ENCODE measurements at regions not wholly inside any gene's neighbourhood (a gene's known extent, or its start where the extent isn't known, plus 50 kb on each side); places are given as distances from the start of the nearest gene placed in this dataset.

DNA sequence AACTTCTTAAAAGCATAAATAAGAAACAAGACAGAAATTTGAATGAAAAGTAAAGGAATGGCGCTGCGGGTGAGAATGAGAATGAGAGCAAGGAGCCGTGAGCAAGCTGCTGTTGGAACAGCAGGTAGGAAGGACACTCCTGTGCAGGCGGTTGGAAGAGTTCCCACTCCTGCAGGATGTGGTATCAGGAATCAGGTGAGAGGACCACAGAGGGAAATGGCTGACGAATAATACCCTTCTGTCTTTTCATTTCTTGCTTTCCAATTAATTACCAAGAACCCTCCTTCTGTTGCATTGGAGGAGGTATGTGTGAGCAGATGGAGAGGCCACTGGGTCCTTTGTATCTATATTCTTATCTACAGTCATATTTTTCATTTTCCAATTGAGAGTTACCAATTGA, 1504.2 kb downstream of the EFNB2 start:
- no peaks in the 10 kb centered on the region for H3K27me3 ChIP-seq
- H3K9me3 ChIP-seq, result no peaks in the 10 kb centered on the region
- H3K36me3 ChIP-seq, result no peaks in the 10 kb centered on the region
- WGBS, 2 donors, result 92 to 95% methylated on average over 5 of the region's 5 CpGs
- peaks cover 0 to 4% (median 0%) of the 10 kb centered on the region in 9 donors for H3K4me1 ChIP-seq
- H3K27ac ChIP-seq, result no peak overlapping the region
- no peak overlapping the region for H3K4me3 ChIP-seq
- intact Hi-C loops (cut with DNase I), result no loop called here
- TF ChIP-seq CTCF (IDR thresholded peaks at IDR 0.05), result no peak
- DNase-seq, result no peak
- no peak for ATAC-seq

DNA sequence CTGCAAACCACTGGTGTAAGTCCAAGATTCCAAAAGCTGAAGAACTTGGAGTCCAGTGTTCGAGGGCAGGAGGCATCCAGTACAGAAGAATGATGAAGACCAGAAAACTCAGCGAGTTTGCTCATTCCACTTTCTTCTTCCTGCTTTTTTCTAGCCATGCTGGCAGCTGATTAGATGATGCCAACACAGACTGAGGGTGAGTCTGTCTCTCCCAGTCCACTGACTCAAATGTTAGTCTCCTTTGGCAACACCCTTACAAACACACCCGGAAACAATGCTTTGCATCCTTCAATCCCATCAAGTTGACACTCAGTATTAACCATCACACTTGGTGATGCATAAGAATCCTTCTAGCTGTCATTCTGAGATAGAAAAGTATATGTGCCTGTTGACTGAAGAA, 1504.6 kb downstream of the EFNB2 start:
- no peak for DNase-seq
- WGBS, 2 donors, result 91 to 92% methylated on average over 3 of the region's 3 CpGs
- H3K4me3 ChIP-seq, result no peak overlapping the region
- peaks cover 0 to 4% (median 0%) of the 10 kb centered on the region in 9 donors for H3K4me1 ChIP-seq
- TF ChIP-seq CTCF (IDR thresholded peaks at IDR 0.05), result no peak
- ATAC-seq, result no peak
- no peaks in the 10 kb centered on the region for H3K36me3 ChIP-seq
- intact Hi-C loops (cut with DNase I), result no loop called here
- H3K27ac ChIP-seq, result no peak overlapping the region
- no peaks in the 10 kb centered on the region for H3K27me3 ChIP-seq
- no peaks in the 10 kb centered on the region for H3K9me3 ChIP-seq

DNA sequence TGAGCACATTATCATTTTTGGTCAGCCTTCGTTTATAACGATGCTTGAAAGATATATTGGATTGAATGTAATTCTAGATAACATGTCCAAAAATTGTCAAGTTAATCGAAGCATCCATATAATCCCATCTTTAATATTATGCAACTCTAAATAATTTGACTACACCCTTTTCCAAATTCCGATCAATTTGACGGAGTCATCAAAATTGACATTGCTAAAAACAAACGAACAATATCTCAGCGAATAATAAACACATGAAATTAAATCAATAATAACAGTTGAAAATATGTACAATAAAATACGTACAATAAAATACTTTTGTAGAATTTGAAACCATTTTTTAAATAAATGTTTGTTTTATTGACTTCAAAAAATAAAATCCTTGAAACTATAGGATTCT, 1516.4 kb downstream of the EFNB2 start:
- 96 to 97% methylated on average over 8 of the region's 8 CpGs for WGBS, 2 donors
- Histone ChIP-seq H3K27ac (no peak overlapping the region), H3K27me3 (no peaks in the 10 kb centered on the region), H3K4me3 (no peak overlapping the region), H3K9me3 (peaks cover 0 to 13% (median 10%) of the 10 kb centered on the region in 11 donors), H3K4me1 (no peaks in the 10 kb centered on the region), H3K36me3 (no peaks in the 10 kb centered on the region)
- intact Hi-C loops (cut with DNase I), result loop anchor here in 1 of 10 donors (10.0 kb wide), 1 partner anchor 1656 kb away; no protein-coding TSS in a partner anchor
- TF ChIP-seq CTCF (IDR thresholded peaks at IDR 0.05), result no peak
- DNase-seq, result no peak
- ATAC-seq, result no peak

GRCh38 chr13:105016266-105016665, 1519.2 kb downstream of the EFNB2 start:
- intact Hi-C loops (cut with DNase I), result loop anchor here in 1 of 10 donors (10.0 kb wide), 1 partner anchor 1659 kb away; no protein-coding TSS in a partner anchor
- DNase-seq (no peak), ATAC-seq (no peak)
- 54 to 59% methylated on average over 4 of the region's 4 CpGs for WGBS, 2 donors
- Histone ChIP-seq H3K27ac (no peak overlapping the region), H3K4me1 (no peaks in the 10 kb centered on the region), H3K36me3 (no peaks in the 10 kb centered on the region), H3K9me3 (no peaks in the 10 kb centered on the region), H3K27me3 (no peaks in the 10 kb centered on the region), H3K4me3 (no peak overlapping the region)
- TF ChIP-seq CTCF (IDR thresholded peaks at IDR 0.05), result no peak
